ENCODE measurements at regions not wholly inside any gene's neighbourhood (a gene's known extent, or its start where the extent isn't known, plus 50 kb on each side); places are given as distances from the start of the nearest gene placed in this dataset.

DNA sequence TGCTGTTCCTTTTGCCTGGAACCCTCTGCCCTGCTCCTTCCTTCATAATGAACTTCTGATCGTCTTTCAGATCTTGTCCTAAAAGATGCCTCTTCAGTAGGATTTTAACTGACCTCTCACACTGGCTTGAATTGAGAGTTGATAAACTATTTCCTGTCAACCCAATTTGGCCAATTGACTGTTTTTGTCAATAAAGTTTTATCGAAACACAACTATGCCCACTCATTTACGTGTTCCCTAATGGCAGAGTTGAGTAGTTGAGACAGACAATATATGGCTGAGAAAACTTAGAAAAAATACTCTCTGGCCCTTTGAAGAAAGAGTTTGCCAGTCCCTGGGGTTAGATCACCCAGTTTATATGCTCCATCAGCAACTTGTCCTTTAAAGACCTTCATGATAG is 171.7 kb upstream of the TBX3 start:
- TF ChIP-seq, protein P1, sequence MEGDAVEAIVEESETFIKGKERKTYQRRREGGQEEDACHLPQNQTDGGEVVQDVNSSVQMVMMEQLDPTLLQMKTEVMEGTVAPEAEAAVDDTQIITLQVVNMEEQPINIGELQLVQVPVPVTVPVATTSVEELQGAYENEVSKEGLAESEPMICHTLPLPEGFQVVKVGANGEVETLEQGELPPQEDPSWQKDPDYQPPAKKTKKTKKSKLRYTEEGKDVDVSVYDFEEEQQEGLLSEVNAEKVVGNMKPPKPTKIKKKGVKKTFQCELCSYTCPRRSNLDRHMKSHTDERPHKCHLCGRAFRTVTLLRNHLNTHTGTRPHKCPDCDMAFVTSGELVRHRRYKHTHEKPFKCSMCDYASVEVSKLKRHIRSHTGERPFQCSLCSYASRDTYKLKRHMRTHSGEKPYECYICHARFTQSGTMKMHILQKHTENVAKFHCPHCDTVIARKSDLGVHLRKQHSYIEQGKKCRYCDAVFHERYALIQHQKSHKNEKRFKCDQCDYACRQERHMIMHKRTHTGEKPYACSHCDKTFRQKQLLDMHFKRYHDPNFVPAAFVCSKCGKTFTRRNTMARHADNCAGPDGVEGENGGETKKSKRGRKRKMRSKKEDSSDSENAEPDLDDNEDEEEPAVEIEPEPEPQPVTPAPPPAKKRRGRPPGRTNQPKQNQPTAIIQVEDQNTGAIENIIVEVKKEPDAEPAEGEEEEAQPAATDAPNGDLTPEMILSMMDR (IDR thresholded peaks at IDR 0.05), result no peak
- TF ChIP-seq POLR2A (IDR thresholded peaks at IDR 0.05), result no peak
